HG03457 (cell line): ENCODE measurements at regions not wholly inside any gene's neighbourhood (a gene's known extent, or its start where the extent isn't known, plus 50 kb on each side); places are given as distances from the start of the nearest gene placed in this dataset.
A peak's percentile ranks its signal among the peaks of the same experiment; 100 is the strongest.

Source experiments
- ATAC-seq: cut with Tn5 transposase; IDR thresholded peaks from one replicate; pipeline ENCODE4 v1.9.1; 2021; ENCODE audit warnings: moderate number of reproducible peaks; ENCODE audit not compliant: unreplicated experiment

- ATAC-seq = no peak
Measured at GRCh38 chr11:127219704-127220103, 219.1 kb upstream of the KIRREL3 start.

DNA sequence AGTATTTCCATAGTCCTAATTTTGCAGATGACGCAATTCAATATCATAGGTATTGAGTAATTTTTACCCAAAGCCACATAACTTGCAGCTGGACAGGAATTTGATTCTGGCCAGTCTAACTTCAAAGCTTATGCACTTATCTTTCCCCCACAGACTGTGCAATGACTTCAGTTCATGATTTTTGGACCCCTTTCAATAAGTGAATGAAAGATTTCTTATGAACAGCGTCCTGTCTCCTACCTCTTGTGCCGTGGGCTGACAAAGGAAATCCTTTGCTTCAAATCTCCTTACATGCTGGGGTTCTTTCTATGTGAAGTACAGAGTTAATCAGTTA, 217.7 kb upstream of the KIRREL3 start:
- ATAC-seq = no peak

DNA sequence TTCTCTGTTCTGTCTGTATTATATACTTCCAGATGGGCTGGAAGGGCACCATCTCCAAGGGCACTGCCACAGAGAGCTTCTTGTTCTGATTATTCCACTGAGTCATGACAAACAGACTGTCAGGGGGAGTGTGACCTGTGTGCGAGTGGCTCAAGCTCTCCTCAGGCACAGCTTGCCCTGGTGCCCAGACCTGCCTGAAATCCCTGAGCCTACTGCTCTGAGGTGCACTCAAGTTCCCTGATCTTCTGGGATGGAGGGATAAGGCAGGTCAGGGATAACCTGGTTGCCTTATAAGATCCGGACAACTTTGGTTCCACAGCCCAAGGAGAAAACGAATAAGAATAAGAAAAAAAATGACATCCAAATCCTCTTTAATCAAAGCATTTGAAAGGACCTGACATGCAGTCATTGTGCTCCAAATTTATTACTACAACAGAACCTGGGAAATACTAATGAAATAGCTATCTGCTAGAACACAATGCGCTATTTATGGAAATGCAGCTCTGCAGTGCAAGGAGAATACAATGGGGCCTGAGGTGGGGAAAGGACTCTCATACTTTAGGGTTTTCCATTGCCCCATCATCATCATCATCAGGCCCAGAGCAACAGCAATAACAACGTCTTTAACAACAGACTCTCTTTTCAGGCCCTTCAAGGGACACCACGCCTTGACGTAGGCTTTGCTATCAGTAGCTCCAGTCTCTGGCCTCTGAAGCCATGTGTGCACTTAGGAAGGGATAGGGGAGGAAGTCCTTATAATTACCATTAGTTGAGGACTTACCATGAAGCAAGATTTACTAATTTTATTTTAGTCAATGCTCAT, 217.1 kb upstream of the KIRREL3 start:
- ATAC-seq = no peak

DNA sequence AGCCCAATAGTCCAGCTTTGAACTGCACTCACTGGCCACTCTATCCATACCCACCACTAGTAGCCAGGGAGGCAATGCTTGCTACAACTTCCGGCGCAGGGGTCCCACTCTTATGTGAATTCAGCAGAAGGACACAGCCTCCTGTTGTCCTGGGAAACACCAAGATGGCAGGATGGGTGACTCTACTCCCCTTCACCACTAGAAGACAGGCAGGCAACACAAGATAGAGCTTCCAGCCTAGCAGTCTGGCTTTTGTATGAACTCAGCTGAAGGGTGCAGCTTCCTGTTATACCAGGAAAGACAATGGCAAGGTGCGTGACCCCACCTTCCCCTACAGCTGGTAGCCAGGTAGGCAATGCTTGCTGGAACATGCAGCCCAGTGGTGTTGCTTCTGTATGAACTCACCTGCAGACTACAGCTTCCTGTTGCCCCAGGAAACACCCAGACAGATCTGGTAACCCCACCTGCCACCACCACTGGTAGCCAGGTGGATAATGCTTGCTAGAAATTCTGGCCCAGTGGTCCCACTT, 205.2 kb upstream of the KIRREL3 start:
- ATAC-seq = no peak

- no peak for ATAC-seq
Measured at GRCh38 chr11:127203490-127203889, 202.9 kb upstream of the KIRREL3 start.

DNA sequence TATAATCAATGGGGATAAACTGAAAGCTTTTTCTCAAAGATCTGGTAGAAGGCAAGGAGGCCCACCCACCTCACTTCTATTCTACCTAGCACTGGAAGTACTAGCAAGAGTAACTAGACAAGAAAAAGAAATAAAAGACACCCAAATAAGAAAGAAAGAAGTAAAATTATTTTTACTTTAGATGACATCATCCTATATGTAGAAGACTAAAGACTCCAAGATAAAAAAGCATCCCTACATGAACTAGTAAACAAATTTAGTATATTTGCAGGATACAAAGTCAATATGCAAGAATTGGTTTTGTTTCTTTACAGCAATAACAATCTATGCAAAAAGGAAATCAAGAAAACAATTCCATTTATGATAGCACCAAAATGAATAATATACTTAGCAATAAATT, 201.5 kb upstream of the KIRREL3 start:
- ATAC-seq = no peak

- ATAC-seq = no peak
Measured at GRCh38 chr11:127199306-127199801, 198.8 kb upstream of the KIRREL3 start.

DNA sequence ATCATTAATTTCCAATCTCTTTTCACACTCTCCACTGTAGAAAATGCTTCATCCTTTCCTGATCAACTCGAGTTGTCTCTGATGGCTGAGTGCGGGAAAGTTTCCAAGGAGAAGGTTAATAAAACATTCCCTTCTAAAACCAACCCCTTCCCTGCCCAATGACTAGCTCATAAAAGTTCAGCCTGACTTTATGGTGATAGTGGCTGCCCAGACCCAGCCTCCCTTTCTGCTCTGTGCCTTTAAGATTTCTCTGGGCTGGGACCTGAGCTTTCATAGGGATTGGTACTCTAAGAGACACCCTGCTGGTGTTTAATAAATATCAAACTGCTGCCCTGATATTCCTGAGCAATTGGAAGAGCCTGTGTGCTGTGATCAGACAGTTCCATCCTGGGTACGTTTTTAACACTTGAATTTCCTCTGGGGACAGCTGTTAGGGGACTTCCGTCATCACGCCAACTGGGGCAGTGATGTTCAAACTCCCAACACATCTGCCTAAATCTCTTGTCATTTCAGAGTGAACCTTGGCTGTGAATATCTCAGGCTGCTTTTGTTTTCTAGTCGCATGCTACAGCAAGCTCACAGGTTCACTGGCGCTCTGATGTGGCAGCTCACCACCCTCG, 195.0 kb upstream of the KIRREL3 start:
- no peak for ATAC-seq

GRCh38 chr11:127194521-127194920, 194.0 kb upstream of the KIRREL3 start:
- ATAC-seq = no peak

DNA sequence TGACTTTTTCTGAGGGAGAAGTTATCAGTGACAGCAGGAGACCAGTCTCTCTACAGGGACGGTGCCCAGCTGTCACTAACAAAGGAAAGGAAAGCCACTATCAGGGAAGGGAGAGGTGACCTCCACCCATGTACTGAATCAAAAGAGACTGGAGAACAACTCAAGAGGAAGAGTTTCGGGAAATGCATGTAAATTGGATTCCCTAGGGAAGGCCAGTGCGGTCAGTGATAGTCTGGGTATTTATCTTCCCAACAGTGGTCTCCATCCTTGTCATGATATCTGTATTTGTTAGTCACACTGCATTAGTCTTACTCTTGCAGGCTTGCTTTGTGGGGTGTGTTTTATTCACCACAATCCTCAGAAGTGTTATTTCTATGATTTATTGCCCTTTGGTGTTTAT, 193.4 kb upstream of the KIRREL3 start:
- no peak for ATAC-seq

DNA sequence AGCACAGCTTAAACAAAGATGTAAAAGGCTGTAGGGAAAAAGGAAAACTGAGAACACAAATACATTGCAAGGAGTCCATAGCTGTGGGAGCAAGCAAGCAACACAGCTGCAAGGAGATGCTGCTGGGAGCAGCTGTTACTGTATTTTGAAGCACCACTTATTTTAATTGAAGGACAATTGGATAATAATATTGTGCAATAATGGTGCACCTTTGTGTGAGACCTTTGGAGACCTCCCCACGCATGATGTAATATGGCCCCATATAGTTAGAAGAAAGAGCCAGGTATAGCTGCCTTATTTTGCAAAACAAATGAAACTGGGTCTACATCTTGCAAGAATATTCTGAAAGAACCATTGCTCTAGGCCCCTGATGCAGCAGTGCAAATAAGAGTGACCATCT, 191.1 kb upstream of the KIRREL3 start:
- no peak for ATAC-seq

GRCh38 chr11:127191261-127191660, 190.7 kb upstream of the KIRREL3 start:
- ATAC-seq = no peak

- ATAC-seq = no peak
Measured at GRCh38 chr11:127182586-127183203, 182.1 kb upstream of the KIRREL3 start.

DNA sequence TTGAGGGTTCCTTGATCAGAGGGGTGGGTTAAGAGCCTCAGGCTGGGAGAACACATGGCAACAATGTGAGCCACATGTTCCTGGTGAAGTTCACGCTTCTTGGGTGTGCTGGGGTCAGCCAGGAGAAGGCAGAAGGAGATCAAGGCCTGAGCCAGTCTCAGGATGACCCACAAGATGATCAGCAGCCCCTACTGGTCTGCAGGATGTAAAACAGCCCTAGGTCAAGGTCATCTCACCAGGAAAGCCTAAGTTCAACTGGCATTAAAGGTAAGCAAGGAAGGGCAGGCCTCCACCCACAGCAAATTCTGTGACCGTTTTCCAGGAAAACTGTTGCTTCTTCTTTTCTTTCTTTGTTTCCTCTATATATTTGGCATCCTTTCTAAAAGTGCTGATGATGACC, 156.7 kb upstream of the KIRREL3 start:
- ATAC-seq = no peak

GRCh38 chr11:127149410-127149809, 148.8 kb upstream of the KIRREL3 start:
- ATAC-seq = no peak

DNA sequence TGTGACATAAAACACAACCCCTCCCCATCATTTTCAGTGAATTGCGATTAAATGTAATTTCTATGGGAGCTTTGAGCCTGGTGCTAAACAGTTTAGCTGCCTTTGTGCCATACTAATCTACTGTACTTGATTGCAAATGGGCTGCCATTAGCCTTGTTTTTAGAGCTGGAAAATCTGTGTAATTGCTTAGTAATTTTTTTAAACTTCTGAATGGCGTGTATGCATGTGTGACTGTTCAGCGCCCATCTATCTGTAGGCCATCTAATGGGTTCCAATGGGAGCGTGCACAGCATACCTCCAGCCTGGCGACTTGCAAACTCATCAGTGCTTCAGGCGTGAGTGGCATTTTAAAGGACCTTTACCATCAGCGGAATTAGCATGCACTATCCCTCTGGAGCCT, 142.7 kb upstream of the KIRREL3 start:
- ATAC-seq = no peak

- no peak for ATAC-seq
Measured at GRCh38 chr11:127138613-127139012, 138.0 kb upstream of the KIRREL3 start.

DNA sequence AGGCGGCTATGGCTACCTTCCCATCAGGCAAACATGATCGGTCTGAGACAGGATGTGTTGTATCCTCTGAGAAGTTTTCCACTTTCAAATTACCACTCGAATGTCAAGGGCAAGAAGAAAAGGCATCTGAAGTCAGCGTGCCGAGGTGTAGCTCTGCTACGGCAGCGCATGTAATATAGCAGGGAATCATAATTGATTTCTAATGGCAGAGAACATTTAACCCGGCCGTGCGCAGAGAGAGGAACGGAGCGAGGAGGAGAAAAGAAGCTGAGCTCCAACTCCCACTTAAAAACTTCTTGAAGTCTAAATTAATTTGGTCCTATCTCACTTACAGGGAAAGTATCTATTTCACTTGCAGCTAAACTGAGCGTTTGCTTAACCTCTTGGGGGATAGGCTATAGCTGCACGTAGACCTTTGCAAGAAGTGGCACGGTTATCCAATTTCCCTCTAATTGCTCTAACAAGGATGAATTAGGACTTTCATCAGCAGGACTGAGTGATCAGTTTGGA, 137.3 kb upstream of the KIRREL3 start:
- no peak for ATAC-seq

GRCh38 chr11:127136438-127136837, 135.9 kb upstream of the KIRREL3 start:
- ATAC-seq = no peak

DNA sequence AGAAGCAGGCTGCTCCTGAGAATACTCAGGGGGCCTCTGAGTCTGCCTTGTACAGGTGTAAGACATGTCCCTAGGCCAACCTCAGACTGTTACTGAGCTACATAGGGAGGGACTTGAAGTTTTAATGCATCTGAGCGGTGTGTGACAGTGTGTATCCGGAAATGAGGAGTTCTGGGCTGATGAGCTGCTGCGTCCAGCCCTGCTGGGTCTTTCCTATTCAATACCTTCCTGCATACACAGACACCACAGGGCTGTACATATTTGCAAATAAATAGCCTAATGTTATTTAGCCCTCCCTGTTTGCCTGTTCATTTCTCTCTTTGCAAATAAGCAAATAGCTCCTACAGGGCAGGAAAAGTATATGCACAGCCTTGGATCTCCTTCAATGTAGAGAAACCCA, 134.7 kb upstream of the KIRREL3 start:
- no peak for ATAC-seq

- no peak for ATAC-seq
Measured at GRCh38 chr11:127133061-127133460, 132.5 kb upstream of the KIRREL3 start.

GRCh38 chr11:127130321-127130720, 129.8 kb upstream of the KIRREL3 start:
- peak; percentile 85 for ATAC-seq
